Erythroblast (primary cell): ENCODE measurements at regions not wholly inside any gene's neighbourhood (a gene's known extent, or its start where the extent isn't known, plus 50 kb on each side); places are given as distances from the start of the nearest gene placed in this dataset.

Experiments used
- GATA1 ChIP-seq: IDR thresholded peaks from 2 replicates; pipeline ENCODE4 v1.6.1; 2011; ENCODE audit warnings: low read depth, mild to moderate bottlenecking, control low read depth, low read length, moderate library complexity
- POLR2A ChIP-seq: IDR thresholded peaks from 2 replicates; pipeline ENCODE4 v1.6.1; 2011; ENCODE audit warnings: mild to moderate bottlenecking, low read length

DNA sequence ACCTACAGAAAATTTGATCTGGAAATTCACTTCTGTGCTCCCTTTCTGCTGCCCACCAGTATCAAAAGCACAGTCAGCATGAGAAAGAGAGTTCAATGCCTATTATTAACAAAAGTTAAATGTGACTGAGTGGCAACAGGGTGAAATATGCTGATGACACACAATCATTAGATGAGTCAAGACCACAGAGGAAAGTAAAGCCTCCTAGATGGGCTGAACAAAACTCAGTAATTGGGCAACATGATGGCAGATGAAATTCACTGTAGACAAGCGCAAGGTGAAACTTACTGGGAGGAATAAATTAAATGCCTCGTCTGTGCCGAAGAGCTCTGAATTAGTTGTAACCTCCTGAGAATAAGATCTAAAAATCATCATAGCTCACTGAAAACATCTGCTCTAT lies 752.8 kb downstream of the IRX1 start:
- no peak for TF ChIP-seq POLR2A
- TF ChIP-seq GATA1, result no peak
